SK-N-SH (cell line): ENCODE measurements at regions not wholly inside any gene's neighbourhood (a gene's known extent, or its start where the extent isn't known, plus 50 kb on each side); places are given as distances from the start of the nearest gene placed in this dataset.

Experiments
- CTCF ChIA-PET: fragments of 300-600, 350-600 bp; formaldehyde crosslinking; extraction: SDS; loops from one replicate; lab custom pipeline; 2021; lab: Yijun Ruan, JAX
- POLR2A ChIA-PET: fragments of 350-600 bp; sonication (Branson Sonifier 250); formaldehyde crosslinking; extraction: SDS; loops from one replicate; lab custom pipeline; 2020; ENCODE audit warnings: antibody characterized with exemption, inconsistent platforms; lab: Yijun Ruan, JAX
- DNase-seq: peaks from one replicate; pipeline ENCODE4 v3.0.0; 2012
- H2AFZ ChIP-seq: fragments of 200-600 bp; sonication (generic); 2 replicates; pipeline ENCODE4 v1.8.1; 2016; ENCODE audit warnings: antibody characterized with exemption, mild to moderate bottlenecking, low read depth
- H3F3A ChIP-seq: fragments of 200-600 bp; sonication (generic); replicated peaks from 2 replicates; pipeline ENCODE3; 2016; ENCODE audit warnings: antibody characterized with exemption, mild to moderate bottlenecking; ENCODE audit not compliant: insufficient read depth
- H3K27ac ChIP-seq, 2 experiments: fragments of 200-500 bp in 1 of 2; fragments of 200-600 bp in 1 of 2; sonication (Bioruptor generic) in 1 of 2; sonication (generic), shearing (Covaris generic) in 1 of 2; 2 replicates each; pipeline versions ENCODE4 v1.5.1 to v1.6.1; 2014 to 2016; ENCODE audit warnings: low read depth in 2 of 2, inconsistent platforms in 1 of 2, low read length in 1 of 2, mild to moderate bottlenecking in 1 of 2, mixed read lengths in 1 of 2
- H3K27me3 ChIP-seq: fragments of 200-600 bp; sonication (generic), shearing (Covaris generic); 2 replicates; pipeline ENCODE4 v1.6.1; 2016; ENCODE audit warnings: mixed run types; ENCODE audit not compliant: insufficient read depth
- H3K36me3 ChIP-seq, 2 experiments: fragments of 200-500 bp in 1 of 2; fragments of 200-600 bp in 1 of 2; sonication (Bioruptor generic) in 1 of 2; sonication (generic) in 1 of 2; replicated peaks in 1 of 2; 2 replicates each; pipeline versions ENCODE3 to v1.5.1; 2014 to 2016; ENCODE audit warnings: low read length in 1 of 2, mild to moderate bottlenecking in 1 of 2; ENCODE audit not compliant: insufficient read depth in 2 of 2, control insufficient read depth in 1 of 2
- H3K4me1 ChIP-seq, 2 experiments: fragments of 200-500 bp in 1 of 2; fragments of 200-600 bp in 1 of 2; sonication (Bioruptor generic) in 1 of 2; sonication (generic), shearing (Covaris generic) in 1 of 2; 2 replicates each; pipeline versions ENCODE4 v1.5.1 to v1.6.1; 2014 to 2016; ENCODE audit warnings: low read depth in 1 of 2, low read length in 1 of 2, mixed run types in 1 of 2; ENCODE audit not compliant: insufficient read depth in 2 of 2, control insufficient read depth in 1 of 2
- H3K4me2 ChIP-seq: fragments of 200-600 bp; sonication (generic), shearing (Covaris generic); 2 replicates; pipeline ENCODE4 v1.6.1; 2017; ENCODE audit warnings: mixed run types
- H3K4me3 ChIP-seq, 2 experiments: fragments of 200-500 bp in 1 of 2; fragments of 200-600 bp in 1 of 2; sonication (Bioruptor generic) in 1 of 2; sonication (generic), shearing (Covaris generic) in 1 of 2; 2 replicates each; pipeline versions ENCODE4 v1.5.1 to v1.8.1; 2014 to 2016; ENCODE audit warnings: low read depth in 2 of 2, inconsistent platforms in 1 of 2, low read length in 1 of 2, mild to moderate bottlenecking in 1 of 2, mixed read lengths in 1 of 2, moderate library complexity in 1 of 2
- H3K79me2 ChIP-seq: fragments of 200-600 bp; sonication (generic); 2 replicates; pipeline ENCODE4 v1.8.1; 2017; ENCODE audit warnings: mild to moderate bottlenecking; ENCODE audit not compliant: insufficient read depth
- H3K9ac ChIP-seq: fragments of 200-600 bp; sonication (generic); 2 replicates; pipeline ENCODE4 v1.6.1; 2017; ENCODE audit warnings: mixed run types
- H3K9me2 ChIP-seq: fragments of 200-600 bp; sonication (generic); 2 replicates; pipeline ENCODE4 v1.6.1; 2017; ENCODE audit warnings: mixed run types
- H3K9me3 ChIP-seq: fragments of 200-600 bp; sonication (generic); 2 replicates; pipeline ENCODE4 v1.6.1; 2017; ENCODE audit warnings: mixed run types, mild to moderate bottlenecking, moderate library complexity
- H4K20me1 ChIP-seq: fragments of 200-600 bp; sonication (generic); 2 replicates; pipeline ENCODE4 v1.6.1; 2017; ENCODE audit warnings: mild to moderate bottlenecking, mixed run types; ENCODE audit not compliant: insufficient read depth
- ELF1 ChIP-seq: IDR thresholded peaks from 2 replicates; pipeline ENCODE4 v1.4.0; 2012
- EP300 ChIP-seq, 2 experiments: IDR thresholded peaks; 2 replicates each; pipeline versions ENCODE4 v1.4.0 to v1.6.1; 2012; ENCODE audit warnings: borderline replicate concordance in 1 of 2, low read depth in 1 of 2, low read length in 1 of 2
- FOSL2 ChIP-seq: IDR thresholded peaks from 2 replicates; pipeline ENCODE4 v1.4.0; 2012; ENCODE audit warnings: low read depth, mild to moderate bottlenecking, moderate library complexity, borderline replicate concordance
- FOXJ3 ChIP-seq: sonication (generic); formaldehyde crosslinking; IDR thresholded peaks from 2 replicates; pipeline ENCODE4 v1.5.1; 2020; ENCODE audit warnings: mild to moderate bottlenecking, missing genetic modification reagents
- FOXM1 ChIP-seq: IDR thresholded peaks from 2 replicates; pipeline ENCODE4 v1.4.0; 2012; ENCODE audit warnings: low read depth, mild to moderate bottlenecking
- GABPA ChIP-seq: IDR thresholded peaks from 2 replicates; pipeline ENCODE4 v1.4.0; 2012; ENCODE audit warnings: low read depth, mild to moderate bottlenecking
- GATA2 ChIP-seq: sonication (generic); formaldehyde crosslinking; IDR thresholded peaks from 2 replicates; pipeline ENCODE4 v1.5.0; 2020; ENCODE audit warnings: mild to moderate bottlenecking, missing genetic modification reagents
- IRF3 ChIP-seq: fragments of 150-350 bp; IDR thresholded peaks from 2 replicates; pipeline ENCODE4 v1.6.1; 2016; ENCODE audit warnings: mild to moderate bottlenecking, low read depth, low read length
- MAX ChIP-seq: IDR thresholded peaks from 2 replicates; pipeline ENCODE4 v1.4.0; 2012; ENCODE audit warnings: low read depth
- MXI1 ChIP-seq: IDR thresholded peaks from 2 replicates; pipeline ENCODE4 v1.6.1; 2012; ENCODE audit warnings: mild to moderate bottlenecking, low read depth, low read length, improper control_type of control experiment
- NRF1 ChIP-seq: IDR thresholded peaks from 2 replicates; pipeline ENCODE4 v1.6.1; 2012; ENCODE audit warnings: low read depth, mild to moderate bottlenecking, low read length
- RAD21 ChIP-seq: IDR thresholded peaks from 2 replicates; pipeline ENCODE4 v1.6.1; 2012; ENCODE audit warnings: mild to moderate bottlenecking, low read length
- RCOR1 ChIP-seq: fragments of 150-350 bp; IDR thresholded peaks from 2 replicates; pipeline ENCODE4 v1.6.1; 2017; ENCODE audit warnings: antibody characterized with exemption, low read length
- SIN3A ChIP-seq: IDR thresholded peaks from 2 replicates; pipeline ENCODE4 v1.6.1; 2012; ENCODE audit warnings: low read depth, mild to moderate bottlenecking, low read length, moderate library complexity, borderline replicate concordance
- TAF1 ChIP-seq: IDR thresholded peaks from 2 replicates; pipeline ENCODE4 v1.6.1; 2012; ENCODE audit warnings: low read depth, mild to moderate bottlenecking, low read length, moderate library complexity, borderline replicate concordance
- TCF12 ChIP-seq: IDR thresholded peaks from 2 replicates; pipeline ENCODE4 v1.4.0; 2012
- TEAD4 ChIP-seq: IDR thresholded peaks from 2 replicates; pipeline ENCODE4 v1.4.0; 2012; ENCODE audit warnings: mild to moderate bottlenecking, borderline replicate concordance; ENCODE audit not compliant: insufficient read depth
- YY1 ChIP-seq: IDR thresholded peaks from 2 replicates; pipeline ENCODE4 v1.4.0; 2012; ENCODE audit warnings: low read depth, mild to moderate bottlenecking
- WGBS: methylation state at CpG from one replicate; pipeline ENCODE4 v1.1.6; 2017; ENCODE audit warnings: low lambda C conversion rate; 5-methylcytosine and 5-hydroxymethylcytosine counted together
- TF ChIP-seq, protein P1 (sequence below): IDR thresholded peaks from 2 replicates; pipeline ENCODE4 v1.6.1; 2012; ENCODE audit warnings: mild to moderate bottlenecking, low read depth, low read length, moderate library complexity

- no peak for DNase-seq
- POLR2A ChIA-PET: no interaction called here
- H3K4me2 ChIP-seq: no peak overlapping the region
- no peaks in the 10 kb centered on the region for H3K79me2 ChIP-seq
- no peaks in the 10 kb centered on the region for H3K4me1 ChIP-seq
- H3K27me3 ChIP-seq: no peaks in the 10 kb centered on the region
- no peaks in the 10 kb centered on the region for H3K9me3 ChIP-seq
- H3K9me2 ChIP-seq: no peaks in the 10 kb centered on the region
- no peak overlapping the region for H2AFZ ChIP-seq
- no peaks in the 10 kb centered on the region for H3K36me3 ChIP-seq
- TF ChIP-seq GATA2 (no peak), YY1 (no peak), TEAD4 (no peak), SIN3A (no peak), MAX (no peak), ELF1 (no peak), EP300 (IDR thresholded peaks at IDR 0.05; ENCODE audit: borderline replicate concordance in 1 of 2, low read depth in 1 of 2, low read length in 1 of 2) (no peak), FOSL2 (no peak), TCF12 (no peak), FOXM1 (no peak), NRF1 (no peak), RCOR1 (no peak), FOXJ3 (CRISPR knock-in tag) (no peak), TAF1 (no peak), MXI1 (no peak), RAD21 (no peak), GABPA (no peak), IRF3 (no peak)
- TF ChIP-seq, protein P1, sequence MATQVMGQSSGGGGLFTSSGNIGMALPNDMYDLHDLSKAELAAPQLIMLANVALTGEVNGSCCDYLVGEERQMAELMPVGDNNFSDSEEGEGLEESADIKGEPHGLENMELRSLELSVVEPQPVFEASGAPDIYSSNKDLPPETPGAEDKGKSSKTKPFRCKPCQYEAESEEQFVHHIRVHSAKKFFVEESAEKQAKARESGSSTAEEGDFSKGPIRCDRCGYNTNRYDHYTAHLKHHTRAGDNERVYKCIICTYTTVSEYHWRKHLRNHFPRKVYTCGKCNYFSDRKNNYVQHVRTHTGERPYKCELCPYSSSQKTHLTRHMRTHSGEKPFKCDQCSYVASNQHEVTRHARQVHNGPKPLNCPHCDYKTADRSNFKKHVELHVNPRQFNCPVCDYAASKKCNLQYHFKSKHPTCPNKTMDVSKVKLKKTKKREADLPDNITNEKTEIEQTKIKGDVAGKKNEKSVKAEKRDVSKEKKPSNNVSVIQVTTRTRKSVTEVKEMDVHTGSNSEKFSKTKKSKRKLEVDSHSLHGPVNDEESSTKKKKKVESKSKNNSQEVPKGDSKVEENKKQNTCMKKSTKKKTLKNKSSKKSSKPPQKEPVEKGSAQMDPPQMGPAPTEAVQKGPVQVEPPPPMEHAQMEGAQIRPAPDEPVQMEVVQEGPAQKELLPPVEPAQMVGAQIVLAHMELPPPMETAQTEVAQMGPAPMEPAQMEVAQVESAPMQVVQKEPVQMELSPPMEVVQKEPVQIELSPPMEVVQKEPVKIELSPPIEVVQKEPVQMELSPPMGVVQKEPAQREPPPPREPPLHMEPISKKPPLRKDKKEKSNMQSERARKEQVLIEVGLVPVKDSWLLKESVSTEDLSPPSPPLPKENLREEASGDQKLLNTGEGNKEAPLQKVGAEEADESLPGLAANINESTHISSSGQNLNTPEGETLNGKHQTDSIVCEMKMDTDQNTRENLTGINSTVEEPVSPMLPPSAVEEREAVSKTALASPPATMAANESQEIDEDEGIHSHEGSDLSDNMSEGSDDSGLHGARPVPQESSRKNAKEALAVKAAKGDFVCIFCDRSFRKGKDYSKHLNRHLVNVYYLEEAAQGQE: no peak
- TF ChIP-seq, all 33 proteins: peak for 0
- no peak overlapping the region for H3K27ac ChIP-seq
- 11% methylated on average over 17 of the region's 17 CpGs for WGBS
- no peak overlapping the region for H3K9ac ChIP-seq
- no peaks in the 10 kb centered on the region for H3F3A ChIP-seq
- H3K4me3 ChIP-seq: no peak overlapping the region
- H4K20me1 ChIP-seq: no peaks in the 10 kb centered on the region
- CTCF ChIA-PET: interaction anchor here (1.6 kb wide), 1 partner anchor 37 kb away, joined by 4 read pairs; no protein-coding TSS in a partner anchor
These were observed 168.4 kb upstream of the ARRDC4 start for GRCh38 chr15:97791824-97792792.
